K562 (cell line): ENCODE measurements at regions not wholly inside any gene's neighbourhood (a gene's known extent, or its start where the extent isn't known, plus 50 kb on each side); places are given as distances from the start of the nearest gene placed in this dataset.

Experiments used
- ATAC-seq: fragments of 200-7000 bp; cut with Tn5 transposase; 3 replicates; pipeline ENCODE4 v1.9.1; 2020; ENCODE audit warnings: moderate library complexity
- BruUV-seq: library from RNA; stranded (reverse); fragments of 400-500 nt; replicated peaks from 2 replicates; lab custom pipeline; 2021; lab: Mats Ljungman, UMichigan
- CTCF ChIA-PET: fragments of 300-600 bp; formaldehyde crosslinking; extraction: SDS; loops from one replicate; lab custom pipeline; 2021; ENCODE audit warnings: low intra/inter-chr PET ratio; lab: Yijun Ruan, JAX
- POLR2A ChIA-PET: fragments of 300-600, 350-650 bp; sonication (Branson Sonifier 250); formaldehyde crosslinking; extraction: SDS; loops from one replicate; lab custom pipeline; 2021; ENCODE audit warnings: antibody characterized with exemption, inconsistent platforms; lab: Yijun Ruan, JAX
- DNase-seq, 4 experiments: peaks; one replicate each; pipeline versions ENCODE4 v3.0.0 to v3.0.0-alpha.2; 2011 to 2018; ENCODE audit warnings: low spot score in 3 of 4, mixed read lengths in 3 of 4; ENCODE audit errors: extremely low read depth in 1 of 4
- FAIRE-seq: peaks from 2 replicates; lab custom pipeline; 2011; peaks lifted over from hg19 to GRCh38; lab: Jason Lieb, UNC
- H2AFZ ChIP-seq: 2 replicates; pipeline ENCODE4 v1.6.0; 2011; ENCODE audit warnings: low read depth, low read length, control low read depth, inconsistent platforms
- H3K27ac ChIP-seq: fragments of 200-600 bp; 3 replicates; pipeline ENCODE4 v1.8.0; 2011; ENCODE audit warnings: low read depth, mild to moderate bottlenecking, control low read depth, inconsistent platforms, low read length, moderate library complexity, mixed read lengths; ENCODE audit errors: extremely low read depth
- H3K27me3 ChIP-seq, 2 experiments: fragments of 300-600 bp in 1 of 2; 2 replicates in 1 of 2; 3 replicates in 1 of 2; pipeline versions ENCODE4 v1.6.0 to v1.8.0; 2011; ENCODE audit warnings: inconsistent platforms in 2 of 2, low read length in 2 of 2, mild to moderate bottlenecking in 1 of 2, mixed read lengths in 1 of 2, moderate library complexity in 1 of 2; ENCODE audit not compliant: control insufficient read depth in 2 of 2, insufficient read depth in 2 of 2
- H3K36me3 ChIP-seq: fragments of 300-600 bp; 3 replicates; pipeline ENCODE4 v1.8.0; 2011; ENCODE audit warnings: mild to moderate bottlenecking, low read length, inconsistent platforms; ENCODE audit not compliant: control insufficient read depth, insufficient read depth
- H3K4me1 ChIP-seq, 2 experiments: fragments of 200-600 bp in 1 of 2; replicated peaks in 1 of 2; 2 replicates in 1 of 2; 3 replicates in 1 of 2; pipeline versions ENCODE4 v1.5.1 to v1.8.0; 2011; ENCODE audit warnings: inconsistent platforms in 2 of 2, low read length in 2 of 2, mild to moderate bottlenecking in 1 of 2, mixed read lengths in 1 of 2, moderate library complexity in 1 of 2; ENCODE audit not compliant: control insufficient read depth in 2 of 2, insufficient read depth in 2 of 2
- H3K4me2 ChIP-seq: 2 replicates; pipeline ENCODE4 v1.6.1; 2011; ENCODE audit warnings: low read length, control low read depth, inconsistent platforms, mixed read lengths; ENCODE audit not compliant: insufficient read depth
- H3K4me3 ChIP-seq: fragments of 200-600 bp; sonication (generic), shearing (Covaris generic); 2 replicates; pipeline ENCODE4 v1.5.1; 2016; ENCODE audit warnings: control low read depth, inconsistent platforms
- H3K79me2 ChIP-seq: fragments of 200-600 bp; 3 replicates; pipeline ENCODE4 v1.8.0; 2011; ENCODE audit warnings: low read length, inconsistent platforms; ENCODE audit not compliant: control insufficient read depth, insufficient read depth
- H3K9ac ChIP-seq, 2 experiments: 2 replicates each; pipeline versions ENCODE4 v1.6.0 to v1.6.1; 2011; ENCODE audit warnings: low read depth in 2 of 2, low read length in 2 of 2, control low read depth in 1 of 2, inconsistent platforms in 1 of 2, mild to moderate bottlenecking in 1 of 2, mixed read lengths in 1 of 2; ENCODE audit not compliant: insufficient read depth in 1 of 2
- H3K9me1 ChIP-seq: one replicate; pipeline ENCODE4 v1.6.0; 2011; ENCODE audit warnings: inconsistent platforms, mild to moderate bottlenecking, low read length, moderate library complexity; ENCODE audit not compliant: control insufficient read depth, insufficient read depth
- H3K9me3 ChIP-seq: replicated peaks from 2 replicates; pipeline ENCODE4 v1.5.1; 2011; ENCODE audit warnings: low read depth, low read length, inconsistent platforms; ENCODE audit not compliant: control insufficient read depth, insufficient read depth
- H4K20me1 ChIP-seq: replicated peaks from 2 replicates; pipeline ENCODE4 v1.6.1; 2011; ENCODE audit warnings: low read length, inconsistent platforms, mixed read lengths; ENCODE audit not compliant: control insufficient read depth, insufficient read depth
- ADNP ChIP-seq: fragments of 200-800 bp; sonication (Bioruptor generic); IDR thresholded peaks from 2 replicates; pipeline ENCODE4 v1.6.1; 2016; ENCODE audit warnings: missing genetic modification characterization, missing compliant biosample characterization
- ATF7 ChIP-seq: fragments of 450-650 bp; IDR thresholded peaks from 2 replicates; pipeline ENCODE4 v1.7.1; 2014; ENCODE audit warnings: mild to moderate bottlenecking, moderate library complexity
- FOXA1 ChIP-seq: fragments of 450-650 bp; IDR thresholded peaks from 2 replicates; pipeline ENCODE4 v1.6.1; 2016; ENCODE audit warnings: mild to moderate bottlenecking, borderline replicate concordance
- FOXJ3 ChIP-seq: sonication (generic); formaldehyde crosslinking; IDR thresholded peaks from 2 replicates; pipeline ENCODE4 v1.4.0; 2020; ENCODE audit warnings: mild to moderate bottlenecking, missing genetic modification reagents
- JUN ChIP-seq, 2 experiments: sonication (generic) in 1 of 2; formaldehyde crosslinking in 1 of 2; IDR thresholded peaks; 2 replicates each; pipeline versions ENCODE4 v1.6.1 to v1.8.0; 2012 to 2022; ENCODE audit warnings: borderline replicate concordance in 2 of 2, mild to moderate bottlenecking in 2 of 2, improper control_type of control experiment in 1 of 2, low read depth in 1 of 2, low read length in 1 of 2, missing genetic modification reagents in 1 of 2
- MECOM ChIP-seq: fragments of 250-450 bp; sonication (Bioruptor Pico); IDR thresholded peaks from 2 replicates; pipeline ENCODE4 v1.8.0; 2022; ENCODE audit warnings: inconsistent platforms
- POLR3G ChIP-seq: IDR thresholded peaks from 2 replicates; pipeline ENCODE4 v1.6.1; 2011; ENCODE audit not compliant: insufficient read length, insufficient replicate concordance; ENCODE audit errors: extremely low read depth
- PRMT5 ChIP-seq: sonication (generic); formaldehyde crosslinking; IDR thresholded peaks from 2 replicates; pipeline ENCODE4 v1.5.0; 2020; ENCODE audit warnings: missing genetic modification reagents
- RFX5 ChIP-seq: IDR thresholded peaks from 2 replicates; pipeline ENCODE4 v1.6.1; 2011; ENCODE audit warnings: low read depth, mild to moderate bottlenecking, improper control_type of control experiment, low read length
- SMARCC2 ChIP-seq: fragments of 450-650 bp; IDR thresholded peaks from 2 replicates; pipeline ENCODE4 v1.6.1; 2017; ENCODE audit warnings: antibody characterized with exemption, moderate library complexity, mild to moderate bottlenecking, low read depth
- TRIM24 ChIP-seq, 2 experiments: fragments of 450-650 bp; IDR thresholded peaks; 2 replicates each; pipeline ENCODE4 v1.6.1; 2016
- ZFP36 ChIP-seq: fragments of 150-350 bp; IDR thresholded peaks from 2 replicates; pipeline ENCODE4 v1.6.1; 2018; ENCODE audit warnings: low read length, low read depth; ENCODE audit not compliant: partially characterized antibody
- ZNF23 ChIP-seq: fragments of 250-450 bp; sonication (Bioruptor Pico); IDR thresholded peaks from 2 replicates; pipeline ENCODE4 v1.4.0; 2020; ENCODE audit warnings: mild to moderate bottlenecking
- ZNF24 ChIP-seq: fragments of 450-650 bp; IDR thresholded peaks from 2 replicates; pipeline ENCODE4 v1.6.1; 2016
- WGBS: fragments of 100-300 bp; shearing (Covaris generic); methylation state at CpG from one replicate; pipeline ENCODE4 v1.1.6; 2016; ENCODE audit warnings: low coverage, mixed read lengths; ENCODE audit not compliant: insufficient coverage; ENCODE audit errors: missing lambda C conversion rate; 5-methylcytosine and 5-hydroxymethylcytosine counted together
- in situ Hi-C: fragments of 300-500 bp; cut with MboI; formaldehyde crosslinking; loops from 4 replicates; pipeline ENCODE4 v1.15.0; 2018; ENCODE audit warnings: inconsistent platforms, mixed read lengths
- intact Hi-C: fragments of 100-400 bp; cut with micrococcal nuclease; formaldehyde crosslinking; loops from 2 replicates; pipeline ENCODE4 v1.14.2; 2022
- TF ChIP-seq, protein P1 (sequence below): fragments of 250-450 bp; sonication (Bioruptor Pico); IDR thresholded peaks from 2 replicates; pipeline ENCODE4 v1.8.0; 2021; ENCODE audit warnings: borderline replicate concordance, mild to moderate bottlenecking, moderate library complexity; ENCODE audit not compliant: poor library complexity, severe bottlenecking
- TF ChIP-seq, protein P2 (sequence below): fragments of 450-650 bp; formaldehyde crosslinking; IDR thresholded peaks from 2 replicates; pipeline ENCODE4 v1.4.0; 2020; ENCODE audit warnings: mild to moderate bottlenecking, mixed read lengths
- TF ChIP-seq, protein P3 (sequence below): fragments of 250-450 bp; sonication (Bioruptor Pico); IDR thresholded peaks from 2 replicates; pipeline ENCODE4 v1.8.0; 2021; ENCODE audit warnings: moderate library complexity, mild to moderate bottlenecking, inconsistent platforms

DNA sequence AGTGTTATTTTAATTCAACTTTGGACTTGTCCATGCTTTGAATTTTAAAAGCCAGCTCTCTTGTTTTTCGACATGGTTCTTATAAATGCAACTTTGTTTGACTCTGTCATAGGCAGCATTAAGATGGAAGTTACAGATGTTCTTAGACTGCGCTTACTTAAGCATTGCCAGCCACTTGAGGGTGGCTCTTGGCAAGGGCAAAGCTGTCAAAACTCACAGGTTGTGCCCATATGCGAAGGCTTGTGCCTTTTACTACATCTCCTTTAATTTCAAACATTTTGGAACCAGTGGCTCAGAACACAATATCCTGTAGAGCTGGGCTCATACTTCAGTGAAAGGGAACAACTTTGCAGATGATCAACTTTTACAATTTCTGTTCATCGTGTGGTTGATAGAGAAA, 135.5 kb downstream of the TRAM1L1 start:
- in situ Hi-C loops, result no loop called here
- no peak for TF ChIP-seq TRIM24 (IDR thresholded peaks at IDR 0.05)
- TF ChIP-seq, protein P1, sequence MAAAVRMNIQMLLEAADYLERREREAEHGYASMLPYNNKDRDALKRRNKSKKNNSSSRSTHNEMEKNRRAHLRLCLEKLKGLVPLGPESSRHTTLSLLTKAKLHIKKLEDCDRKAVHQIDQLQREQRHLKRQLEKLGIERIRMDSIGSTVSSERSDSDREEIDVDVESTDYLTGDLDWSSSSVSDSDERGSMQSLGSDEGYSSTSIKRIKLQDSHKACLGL (CRISPR knock-in tag), result no peak
- no peak for TF ChIP-seq PRMT5
- TF ChIP-seq POLR3G, result no peak
- TF ChIP-seq, protein P2, sequence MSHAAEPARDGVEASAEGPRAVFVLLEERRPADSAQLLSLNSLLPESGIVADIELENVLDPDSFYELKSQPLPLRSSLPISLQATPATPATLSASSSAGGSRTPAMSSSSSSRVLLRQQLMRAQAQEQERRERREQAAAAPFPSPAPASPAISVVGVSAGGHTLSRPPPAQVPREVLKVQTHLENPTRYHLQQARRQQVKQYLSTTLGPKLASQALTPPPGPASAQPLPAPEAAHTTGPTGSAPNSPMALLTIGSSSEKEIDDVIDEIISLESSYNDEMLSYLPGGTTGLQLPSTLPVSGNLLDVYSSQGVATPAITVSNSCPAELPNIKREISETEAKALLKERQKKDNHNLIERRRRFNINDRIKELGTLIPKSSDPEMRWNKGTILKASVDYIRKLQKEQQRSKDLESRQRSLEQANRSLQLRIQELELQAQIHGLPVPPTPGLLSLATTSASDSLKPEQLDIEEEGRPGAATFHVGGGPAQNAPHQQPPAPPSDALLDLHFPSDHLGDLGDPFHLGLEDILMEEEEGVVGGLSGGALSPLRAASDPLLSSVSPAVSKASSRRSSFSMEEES, result no peak
- no peak for TF ChIP-seq ZNF24
- TF ChIP-seq, protein P3, sequence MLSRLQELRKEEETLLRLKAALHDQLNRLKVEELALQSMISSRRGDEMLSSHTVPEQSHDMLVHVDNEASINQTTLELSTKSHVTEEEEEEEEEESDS (CRISPR knock-in tag), result no peak
- TF ChIP-seq ZNF23 (CRISPR knock-in tag), result no peak
- no peak for TF ChIP-seq ADNP (tag)
- no peak for TF ChIP-seq RFX5
- no peak for TF ChIP-seq ATF7
- TF ChIP-seq SMARCC2, result no peak
- no peak for TF ChIP-seq FOXJ3 (CRISPR knock-in tag)
- TF ChIP-seq MECOM (CRISPR knock-in tag), result no peak
- no peak for TF ChIP-seq ZFP36
- no peak for TF ChIP-seq FOXA1
- no peak for TF ChIP-seq JUN (IDR thresholded peaks at IDR 0.05; ENCODE audit: borderline replicate concordance, low read depth, low read length)
- no peak for TF ChIP-seq JUN (CRISPR knock-in tag; IDR thresholded peaks at IDR 0.05; ENCODE audit: borderline replicate concordance)
- TF ChIP-seq, all 486 proteins: peak for 0
- Histone ChIP-seq H3K9me3 (no peaks in the 10 kb centered on the region), H3K4me2 (no peak overlapping the region), H4K20me1 (no peaks in the 10 kb centered on the region), H3K9ac (no peak overlapping the region), H3K27me3 (no peaks in the 10 kb centered on the region), H3K4me3 (no peak overlapping the region), H3K4me1 (no peaks in the 10 kb centered on the region), H3K36me3 (no peaks in the 10 kb centered on the region), H3K9me1 (no peaks in the 10 kb centered on the region), H2AFZ (no peak overlapping the region), H3K79me2 (no peaks in the 10 kb centered on the region), H3K27ac (no peak overlapping the region)
- BruUV-seq, result no TSS peak
- DNase-seq, result no peak
- no peak for ATAC-seq
- ChIA-PET CTCF (no interaction called here), POLR2A (no interaction called here)
- 4% methylated on average over 4 of the region's 4 CpGs for WGBS
- intact Hi-C loops, result no loop called here
- no peak for FAIRE-seq
